Esophagus muscularis mucosa (tissue), 4 donors: ENCODE measurements at regions not wholly inside any gene's neighbourhood (a gene's known extent, or its start where the extent isn't known, plus 50 kb on each side); places are given as distances from the start of the nearest gene placed in this dataset.

Experiments used
- DNase-seq: peaks from one replicate; pipeline ENCODE4 v3.0.0-alpha.2; 2017; ENCODE audit errors: extremely low spot score
- H3K27ac ChIP-seq, 4 donors: fragments of 200-600 bp; sonication (generic); replicated peaks in 1 of 4; 1 replicate in 3 of 4; 2 replicates in 1 of 4; pipeline ENCODE4 v1.5.1; 2016 to 2019; ENCODE audit warnings: mild to moderate bottlenecking in 1 of 4
- H3K27me3 ChIP-seq, 4 donors: fragments of 200-600 bp; sonication (generic); one replicate each; pipeline versions ENCODE4 v1.5.1 to v1.6.0; 2016 to 2019
- H3K36me3 ChIP-seq, 4 donors: fragments of 200-600 bp; sonication (generic); one replicate each; pipeline ENCODE4 v1.5.1; 2016 to 2019
- H3K4me1 ChIP-seq, 4 donors: fragments of 200-600 bp; sonication (generic); one replicate each; pipeline ENCODE4 v1.5.1; 2016 to 2019
- H3K4me3 ChIP-seq, 4 donors: fragments of 200-600 bp; sonication (generic); 1 replicate in 2 of 4; 2 replicates in 2 of 4; pipeline ENCODE4 v1.5.1; 2016 to 2019; ENCODE audit warnings: mild to moderate bottlenecking in 4 of 4, moderate library complexity in 1 of 4
- H3K9me3 ChIP-seq, 4 donors: fragments of 200-600 bp; sonication (generic); 1 replicate in 3 of 4; 2 replicates in 1 of 4; pipeline ENCODE4 v1.5.1; 2016 to 2019
- CTCF ChIP-seq, 3 experiments: fragments of 200-600 bp in 2 of 3; fragments of 450-650 bp in 1 of 3; sonication (generic) in 2 of 3; IDR thresholded peaks; one replicate each; pipeline ENCODE4 v1.5.1; 2017 to 2019; ENCODE audit warnings: antibody characterized with exemption in 3 of 3, mild to moderate bottlenecking in 2 of 3, moderate library complexity in 1 of 3
- EP300 ChIP-seq: sonication (generic); formaldehyde crosslinking; IDR thresholded peaks from one replicate; pipeline ENCODE4 v1.6.1; 2017; ENCODE audit warnings: antibody characterized with exemption
- POLR2A ChIP-seq: fragments of 450-650 bp; IDR thresholded peaks from one replicate; pipeline ENCODE4 v1.6.1; 2017; ENCODE audit warnings: antibody characterized with exemption, moderate library complexity, mild to moderate bottlenecking, low read depth
- POLR2AphosphoS5 ChIP-seq, 2 donors: sonication (generic); formaldehyde crosslinking; IDR thresholded peaks; one replicate each; pipeline ENCODE4 v1.6.1; 2017; ENCODE audit warnings: antibody characterized with exemption in 2 of 2
- WGBS: methylation state at CpG from one replicate; pipeline ENCODE4 v1.1.5; 2018; 5-methylcytosine and 5-hydroxymethylcytosine counted together
- intact Hi-C: fragments of 100-400 bp; cut with DNase I; formaldehyde crosslinking; loops from one replicate; pipeline ENCODE4 v1.15.1; 2023

GRCh38 chr21:37967036-37967435 lies 50.8 kb upstream of the KCNJ6 start:
- Histone ChIP-seq H3K4me3 (no peak overlapping the region), H3K27ac (no peak overlapping the region), H3K9me3 (no peaks in the 10 kb centered on the region), H3K36me3 (no peaks in the 10 kb centered on the region), H3K27me3 (peaks cover 0 to 20% (median 0%) of the 10 kb centered on the region in 4 donors), H3K4me1 (no peaks in the 10 kb centered on the region)
- intact Hi-C loops, result no loop called here
- TF ChIP-seq POLR2AphosphoS5 (IDR thresholded peaks at IDR 0.05) (no peak), POLR2A (no peak), EP300 (no peak), CTCF (IDR thresholded peaks at IDR 0.05) (no peak)
- DNase-seq, result no peak

GRCh38 chr21:37968744-37969143 lies 52.5 kb upstream of the KCNJ6 start:
- WGBS, result 84% methylated on average over 3 of the region's 3 CpGs
- H3K27ac ChIP-seq, result no peak overlapping the region
- intact Hi-C loops, result no loop called here
- H3K9me3 ChIP-seq, result no peaks in the 10 kb centered on the region
- no peaks in the 10 kb centered on the region for H3K36me3 ChIP-seq
- TF ChIP-seq CTCF (IDR thresholded peaks at IDR 0.05) (no peak), POLR2A (no peak), EP300 (no peak), POLR2AphosphoS5 (IDR thresholded peaks at IDR 0.05) (no peak)
- H3K4me1 ChIP-seq, result no peaks in the 10 kb centered on the region
- H3K27me3 ChIP-seq, result peaks cover 0 to 26% (median 0%) of the 10 kb centered on the region in 4 donors
- no peak for DNase-seq
- H3K4me3 ChIP-seq, result no peak overlapping the region

GRCh38 chr21:37970548-37970947 lies 54.3 kb upstream of the KCNJ6 start:
- WGBS, result 64% methylated on average over 4 of the region's 4 CpGs
- no peak overlapping the region for H3K4me3 ChIP-seq
- no peak overlapping the region for H3K27ac ChIP-seq
- no peaks in the 10 kb centered on the region for H3K36me3 ChIP-seq
- no peaks in the 10 kb centered on the region for H3K4me1 ChIP-seq
- H3K27me3 ChIP-seq, result peaks cover 0 to 17% (median 0%) of the 10 kb centered on the region in 4 donors
- no peak for TF ChIP-seq CTCF (IDR thresholded peaks at IDR 0.05)
- intact Hi-C loops, result no loop called here
- no peaks in the 10 kb centered on the region for H3K9me3 ChIP-seq
- no peak for DNase-seq

- Histone ChIP-seq H3K27me3 (peaks cover 0 to 14% (median 0%) of the 10 kb centered on the region in 4 donors), H3K9me3 (no peaks in the 10 kb centered on the region), H3K27ac (no peak overlapping the region), H3K36me3 (no peaks in the 10 kb centered on the region), H3K4me1 (no peaks in the 10 kb centered on the region), H3K4me3 (no peak overlapping the region)
- DNase-seq, result no peak
- TF ChIP-seq EP300 (no peak), POLR2A (no peak), CTCF (IDR thresholded peaks at IDR 0.05) (no peak), POLR2AphosphoS5 (IDR thresholded peaks at IDR 0.05) (no peak)
- 73% methylated on average over 6 of the region's 6 CpGs for WGBS
- intact Hi-C loops, result no loop called here
These were observed 55.2 kb upstream of the KCNJ6 start for GRCh38 chr21:37971390-37971950.

GRCh38 chr21:37974081-37974480 lies 57.8 kb upstream of the KCNJ6 start:
- H3K27ac ChIP-seq, result no peak overlapping the region
- 86% methylated on average over 5 of the region's 6 CpGs for WGBS
- intact Hi-C loops, result no loop called here
- TF ChIP-seq POLR2A (no peak), CTCF (IDR thresholded peaks at IDR 0.05) (no peak), EP300 (no peak), POLR2AphosphoS5 (IDR thresholded peaks at IDR 0.05) (no peak)
- no peaks in the 10 kb centered on the region for H3K4me1 ChIP-seq
- no peaks in the 10 kb centered on the region for H3K9me3 ChIP-seq
- no peak overlapping the region for H3K4me3 ChIP-seq
- peaks cover 0 to 14% (median 0%) of the 10 kb centered on the region in 4 donors for H3K27me3 ChIP-seq
- H3K36me3 ChIP-seq, result no peaks in the 10 kb centered on the region
- no peak for DNase-seq
